ENCODE measurements at regions not wholly inside any gene's neighbourhood (a gene's known extent, or its start where the extent isn't known, plus 50 kb on each side); places are given as distances from the start of the nearest gene placed in this dataset.

DNA sequence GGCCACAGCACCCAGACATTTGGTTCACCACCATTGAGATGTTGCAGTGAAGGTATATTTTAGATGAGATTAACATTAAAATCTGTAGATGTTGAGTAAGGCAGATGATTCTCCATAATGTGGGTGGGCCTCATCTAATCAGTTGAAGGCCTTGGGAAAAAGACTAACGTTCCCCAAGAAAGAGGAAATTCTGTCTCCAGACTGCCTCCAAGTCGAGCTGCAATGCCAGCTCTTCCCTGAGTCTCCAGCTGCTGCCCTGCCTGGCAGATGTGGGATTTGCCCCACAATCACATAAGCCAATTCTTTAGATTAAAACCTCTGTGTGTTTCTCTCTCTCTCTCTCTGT is 101.9 kb downstream of the PDCL3 start:
- TF ChIP-seq, protein P1, sequence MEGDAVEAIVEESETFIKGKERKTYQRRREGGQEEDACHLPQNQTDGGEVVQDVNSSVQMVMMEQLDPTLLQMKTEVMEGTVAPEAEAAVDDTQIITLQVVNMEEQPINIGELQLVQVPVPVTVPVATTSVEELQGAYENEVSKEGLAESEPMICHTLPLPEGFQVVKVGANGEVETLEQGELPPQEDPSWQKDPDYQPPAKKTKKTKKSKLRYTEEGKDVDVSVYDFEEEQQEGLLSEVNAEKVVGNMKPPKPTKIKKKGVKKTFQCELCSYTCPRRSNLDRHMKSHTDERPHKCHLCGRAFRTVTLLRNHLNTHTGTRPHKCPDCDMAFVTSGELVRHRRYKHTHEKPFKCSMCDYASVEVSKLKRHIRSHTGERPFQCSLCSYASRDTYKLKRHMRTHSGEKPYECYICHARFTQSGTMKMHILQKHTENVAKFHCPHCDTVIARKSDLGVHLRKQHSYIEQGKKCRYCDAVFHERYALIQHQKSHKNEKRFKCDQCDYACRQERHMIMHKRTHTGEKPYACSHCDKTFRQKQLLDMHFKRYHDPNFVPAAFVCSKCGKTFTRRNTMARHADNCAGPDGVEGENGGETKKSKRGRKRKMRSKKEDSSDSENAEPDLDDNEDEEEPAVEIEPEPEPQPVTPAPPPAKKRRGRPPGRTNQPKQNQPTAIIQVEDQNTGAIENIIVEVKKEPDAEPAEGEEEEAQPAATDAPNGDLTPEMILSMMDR (IDR thresholded peaks at IDR 0.05), result no peak
- TF ChIP-seq POLR2A (IDR thresholded peaks at IDR 0.05) (no peak), POLR2AphosphoS5 (IDR thresholded peaks at IDR 0.05) (no peak), EP300 (IDR thresholded peaks at IDR 0.05) (no peak)

Measured in suprapubic skin (tissue), 4 donors.